Stimulated activated CD8-positive, alpha-beta memory T cell treated with anti-CD3 and anti-CD28 coated beads, Interleukin-7, amount 100 ng/mL, for 4 hours (primary cell): ENCODE measurements at regions not wholly inside any gene's neighbourhood (a gene's known extent, or its start where the extent isn't known, plus 50 kb on each side); places are given as distances from the start of the nearest gene placed in this dataset.
"Not testable (repeated sequence)": the region's sequence is repeated elsewhere in the genome, so short reads cannot be mapped to it uniquely, and the experiment has no call there.

ENCODE experiments used
- DNase-seq, 2 donors: peaks; one replicate each; pipeline ENCODE4 v3.0.0-alpha.2; 2020; ENCODE audit warnings: low read depth in 2 of 2

- not testable (repeated sequence) for DNase-seq
These were observed 62.5 kb upstream of the SEC22B start for GRCh38 chr1:120238867-120239266.

- DNase-seq = not testable (repeated sequence)
These were observed 57.3 kb upstream of the SEC22B start for GRCh38 chr1:120233661-120234018.

GRCh38 chr1:120232834-120233660 is 56.7 kb upstream of the SEC22B start:
- DNase-seq = not testable (repeated sequence)

- DNase-seq = not testable (repeated sequence)
These were observed 53.5 kb upstream of the SEC22B start for GRCh38 chr1:120229835-120230234.
